Calu3 (cell line): ENCODE measurements at regions not wholly inside any gene's neighbourhood (a gene's known extent, or its start where the extent isn't known, plus 50 kb on each side); places are given as distances from the start of the nearest gene placed in this dataset.
"Not testable (repeated sequence)": the region's sequence is repeated elsewhere in the genome, so short reads cannot be mapped to it uniquely, and the experiment has no call there.

Source experiments
- BruUV-seq: library from RNA; stranded (reverse); fragments of 400-500 nt; replicated peaks from 2 replicates; lab custom pipeline; 2021; lab: Mats Ljungman, UMichigan
- CTCF ChIA-PET: fragments of 300-600 bp; sonication (Branson Sonifier 250); formaldehyde crosslinking; loops from one replicate; lab custom pipeline; 2022; ENCODE audit warnings: antibody characterized with exemption; lab: Charles Lee
- DNase-seq: peaks from one replicate; pipeline ENCODE4 v3.0.0; 2022
- H3K27ac Mint-ChIP-seq: one replicate; pipeline ENCODE4 v1.8.0; 2022; ENCODE audit warnings: mixed read lengths; ENCODE audit not compliant: unreplicated experiment
- H3K27me3 Mint-ChIP-seq: one replicate; pipeline ENCODE4 v1.8.0; 2022; ENCODE audit warnings: mixed read lengths; ENCODE audit not compliant: unreplicated experiment
- H3K36me3 Mint-ChIP-seq: one replicate; pipeline ENCODE4 v1.8.0; 2022; ENCODE audit warnings: mild to moderate bottlenecking, moderate library complexity, mixed read lengths; ENCODE audit not compliant: insufficient read depth, unreplicated experiment
- H3K4me1 Mint-ChIP-seq: one replicate; pipeline ENCODE4 v1.8.0; 2022; ENCODE audit warnings: mild to moderate bottlenecking, low read depth, mixed read lengths; ENCODE audit not compliant: unreplicated experiment
- H3K4me3 Mint-ChIP-seq: one replicate; pipeline ENCODE4 v1.8.0; 2022; ENCODE audit warnings: mild to moderate bottlenecking, low read depth, moderate library complexity, mixed read lengths; ENCODE audit not compliant: unreplicated experiment
- H3K9me3 Mint-ChIP-seq: one replicate; pipeline ENCODE4 v1.8.0; 2022; ENCODE audit warnings: low read depth, mixed read lengths; ENCODE audit not compliant: unreplicated experiment
- intact Hi-C: fragments of 100-400 bp; cut with micrococcal nuclease; formaldehyde crosslinking; loops from one replicate; pipeline ENCODE4 v1.10.0; 2022; ENCODE audit not compliant: unreplicated experiment
- TF ChIP-seq, protein P1 (sequence below): fragments of 200-600 bp; IDR thresholded peaks from one replicate; pipeline ENCODE4 v1.8.0; 2022; ENCODE audit warnings: antibody characterized with exemption; ENCODE audit not compliant: unreplicated experiment

GRCh38 chr3:75395580-75396315 is 268.4 kb upstream of the FRG2C start:
- Mint-ChIP-seq H3K36me3 (no peaks in the 10 kb centered on the region), H3K27ac (no peak overlapping the region), H3K9me3 (no peaks in the 10 kb centered on the region), H3K4me1 (no peaks in the 10 kb centered on the region), H3K27me3 (no peaks in the 10 kb centered on the region), H3K4me3 (no peak overlapping the region)
- TF ChIP-seq, protein P1, sequence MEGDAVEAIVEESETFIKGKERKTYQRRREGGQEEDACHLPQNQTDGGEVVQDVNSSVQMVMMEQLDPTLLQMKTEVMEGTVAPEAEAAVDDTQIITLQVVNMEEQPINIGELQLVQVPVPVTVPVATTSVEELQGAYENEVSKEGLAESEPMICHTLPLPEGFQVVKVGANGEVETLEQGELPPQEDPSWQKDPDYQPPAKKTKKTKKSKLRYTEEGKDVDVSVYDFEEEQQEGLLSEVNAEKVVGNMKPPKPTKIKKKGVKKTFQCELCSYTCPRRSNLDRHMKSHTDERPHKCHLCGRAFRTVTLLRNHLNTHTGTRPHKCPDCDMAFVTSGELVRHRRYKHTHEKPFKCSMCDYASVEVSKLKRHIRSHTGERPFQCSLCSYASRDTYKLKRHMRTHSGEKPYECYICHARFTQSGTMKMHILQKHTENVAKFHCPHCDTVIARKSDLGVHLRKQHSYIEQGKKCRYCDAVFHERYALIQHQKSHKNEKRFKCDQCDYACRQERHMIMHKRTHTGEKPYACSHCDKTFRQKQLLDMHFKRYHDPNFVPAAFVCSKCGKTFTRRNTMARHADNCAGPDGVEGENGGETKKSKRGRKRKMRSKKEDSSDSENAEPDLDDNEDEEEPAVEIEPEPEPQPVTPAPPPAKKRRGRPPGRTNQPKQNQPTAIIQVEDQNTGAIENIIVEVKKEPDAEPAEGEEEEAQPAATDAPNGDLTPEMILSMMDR, result no peak
- DNase-seq, result no peak
- no TSS peak for BruUV-seq
- CTCF ChIA-PET, result no interaction called here
- intact Hi-C loops, result no loop called here

- TF ChIP-seq, protein P1, result no peak
- Mint-ChIP-seq H3K36me3 (no peaks in the 10 kb centered on the region), H3K9me3 (no peaks in the 10 kb centered on the region), H3K4me1 (no peaks in the 10 kb centered on the region), H3K4me3 (no peak overlapping the region), H3K27ac (no peak overlapping the region), H3K27me3 (no peaks in the 10 kb centered on the region)
- CTCF ChIA-PET, result no interaction called here
- DNase-seq, result no peak
- BruUV-seq, result no TSS peak
- intact Hi-C loops, result no loop called here
These were observed 267.8 kb upstream of the FRG2C start for GRCh38 chr3:75396316-75396802.

DNA sequence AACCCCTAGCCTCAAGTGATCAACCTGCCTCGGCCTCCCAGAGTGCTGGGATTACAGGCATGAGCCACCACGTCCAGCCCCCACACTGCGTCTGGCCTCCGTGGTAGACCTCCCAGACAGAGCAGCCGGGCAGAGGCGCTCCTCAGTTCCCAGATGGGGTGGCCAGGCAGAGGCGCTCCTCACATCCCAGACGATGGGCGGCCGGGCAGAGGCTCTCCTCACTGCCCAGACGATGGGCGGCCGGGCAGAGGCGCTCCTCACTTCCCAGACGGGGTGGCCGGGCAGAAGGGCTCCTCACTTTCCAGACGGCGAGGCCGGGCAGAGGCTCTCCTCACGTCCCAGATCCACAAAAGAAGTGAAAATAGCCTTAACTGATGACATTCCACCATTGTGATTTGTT is 266.6 kb upstream of the FRG2C start:
- intact Hi-C loops, H3K4me3 Mint-ChIP-seq, BruUV-seq, H3K4me1 Mint-ChIP-seq, H3K27me3 Mint-ChIP-seq, H3K9me3 Mint-ChIP-seq, DNase-seq, CTCF ChIA-PET, H3K27ac Mint-ChIP-seq, H3K36me3 Mint-ChIP-seq: not testable (repeated sequence)

- H3K36me3 Mint-ChIP-seq, CTCF ChIA-PET, H3K27me3 Mint-ChIP-seq, H3K27ac Mint-ChIP-seq, BruUV-seq, H3K4me1 Mint-ChIP-seq, H3K4me3 Mint-ChIP-seq, H3K9me3 Mint-ChIP-seq: not testable (repeated sequence)
- peak; percentile 21 for DNase-seq
- intact Hi-C loops, result loop anchor here (10.0 kb wide), 2 partner anchors 128 to 228 kb away; no protein-coding TSS in a partner anchor
These were observed 241.8 kb upstream of the FRG2C start for GRCh38 chr3:75422101-75422945.

DNA sequence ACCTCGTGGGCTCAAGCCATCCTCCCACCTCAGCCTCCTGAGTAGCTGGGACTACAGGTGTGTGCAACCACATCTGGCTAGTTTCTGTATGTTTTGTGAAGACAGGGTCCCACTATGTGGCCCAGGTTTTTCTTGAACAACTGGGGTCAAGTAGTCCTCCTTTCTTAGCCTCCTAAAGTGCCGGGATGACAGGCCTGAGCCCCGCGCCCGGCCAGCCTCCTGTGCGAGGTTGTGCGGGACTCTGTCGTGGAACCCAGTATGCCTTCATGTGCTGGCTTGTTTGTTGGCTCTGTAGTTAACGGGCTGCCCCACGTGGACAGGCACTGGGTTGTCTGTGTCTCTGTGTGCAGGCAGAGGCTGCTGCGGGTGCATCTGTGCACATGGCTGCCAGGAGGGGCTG is 238.7 kb upstream of the FRG2C start:
- H3K9me3 Mint-ChIP-seq, H3K4me1 Mint-ChIP-seq, H3K27ac Mint-ChIP-seq, DNase-seq, H3K36me3 Mint-ChIP-seq, H3K4me3 Mint-ChIP-seq, CTCF ChIA-PET, BruUV-seq, H3K27me3 Mint-ChIP-seq: not testable (repeated sequence)
- intact Hi-C loops, result loop anchor here (10.0 kb wide), 2 partner anchors 131 to 231 kb away; no protein-coding TSS in a partner anchor

DNA sequence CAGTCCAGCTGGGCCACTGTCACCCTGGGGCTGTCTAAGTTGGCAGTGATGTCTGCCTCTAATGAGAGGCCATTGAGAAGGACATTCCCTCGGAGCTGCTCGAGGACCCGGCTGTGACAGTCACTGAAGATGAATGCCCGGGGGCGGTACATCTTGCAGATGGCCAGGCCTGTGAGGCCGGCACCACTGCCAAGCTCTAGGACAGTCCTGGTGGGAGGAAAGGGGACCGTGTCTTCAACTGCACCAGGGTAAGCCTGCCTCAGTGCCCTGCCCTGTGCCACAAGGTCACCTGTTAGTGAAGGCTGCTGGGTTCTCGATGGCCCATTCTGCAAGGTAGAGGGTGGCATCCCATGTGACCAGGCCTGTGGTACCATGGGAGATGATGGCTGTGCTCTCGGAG is 236.6 kb upstream of the FRG2C start:
- DNase-seq, H3K4me3 Mint-ChIP-seq, H3K27ac Mint-ChIP-seq, H3K9me3 Mint-ChIP-seq, BruUV-seq, H3K36me3 Mint-ChIP-seq, CTCF ChIA-PET, H3K4me1 Mint-ChIP-seq, H3K27me3 Mint-ChIP-seq: not testable (repeated sequence)
- intact Hi-C loops, result loop anchor here (10.0 kb wide), 2 partner anchors 133 to 233 kb away; no protein-coding TSS in a partner anchor

DNA sequence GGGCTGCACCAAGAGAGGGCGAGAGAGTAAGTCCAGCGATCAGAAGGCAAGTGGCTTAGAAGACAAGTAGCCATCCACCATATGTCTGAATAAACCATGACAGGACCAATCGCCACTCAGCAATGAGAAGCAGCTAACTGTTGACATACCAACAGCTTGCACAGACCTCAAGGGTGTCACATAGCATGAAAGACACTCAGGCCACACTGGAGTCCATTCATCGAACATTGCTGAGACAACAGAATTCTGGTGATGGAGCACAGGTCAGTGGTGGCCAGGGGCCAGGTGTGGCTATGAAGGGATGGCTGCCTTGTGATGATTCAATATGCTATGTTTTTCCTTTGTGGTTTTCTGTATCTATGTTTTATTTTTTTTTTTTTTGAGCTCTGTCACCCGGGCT is 236.2 kb upstream of the FRG2C start:
- BruUV-seq, H3K9me3 Mint-ChIP-seq, CTCF ChIA-PET, H3K4me1 Mint-ChIP-seq, H3K4me3 Mint-ChIP-seq, H3K36me3 Mint-ChIP-seq, H3K27me3 Mint-ChIP-seq, DNase-seq, H3K27ac Mint-ChIP-seq: not testable (repeated sequence)
- intact Hi-C loops, result loop anchor here (10.0 kb wide), 2 partner anchors 133 to 233 kb away; no protein-coding TSS in a partner anchor
